Fibroblast of skin of left biceps (primary cell): ENCODE measurements at regions not wholly inside any gene's neighbourhood (a gene's known extent, or its start where the extent isn't known, plus 50 kb on each side); places are given as distances from the start of the nearest gene placed in this dataset.

Source experiments
- DNase-seq, 2 experiments: peaks; one replicate each; pipeline ENCODE4 v3.0.0-alpha.2; 2013; ENCODE audit warnings: low read depth in 2 of 2

DNA sequence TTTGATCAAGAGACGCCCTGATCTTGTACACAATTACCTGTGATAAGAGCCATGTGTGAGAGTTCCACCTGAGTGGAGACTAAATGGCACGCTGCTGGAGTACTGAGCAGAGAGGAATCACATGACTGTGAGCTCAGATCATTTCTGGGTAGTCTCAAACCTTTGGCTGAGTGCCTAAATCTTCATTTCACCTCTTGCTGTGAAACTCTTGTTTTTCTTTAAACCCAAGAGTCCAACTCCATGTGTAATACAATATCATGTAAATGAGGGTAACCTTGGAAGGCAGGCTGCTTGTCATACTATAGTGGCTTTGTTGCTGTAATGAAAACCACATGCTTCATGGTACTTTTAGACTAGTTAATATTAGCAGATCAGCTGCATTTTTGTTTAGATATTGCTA, 156.9 kb downstream of the CAND1 start:
- DNase-seq, result peak; percentile 78 to 86

DNA sequence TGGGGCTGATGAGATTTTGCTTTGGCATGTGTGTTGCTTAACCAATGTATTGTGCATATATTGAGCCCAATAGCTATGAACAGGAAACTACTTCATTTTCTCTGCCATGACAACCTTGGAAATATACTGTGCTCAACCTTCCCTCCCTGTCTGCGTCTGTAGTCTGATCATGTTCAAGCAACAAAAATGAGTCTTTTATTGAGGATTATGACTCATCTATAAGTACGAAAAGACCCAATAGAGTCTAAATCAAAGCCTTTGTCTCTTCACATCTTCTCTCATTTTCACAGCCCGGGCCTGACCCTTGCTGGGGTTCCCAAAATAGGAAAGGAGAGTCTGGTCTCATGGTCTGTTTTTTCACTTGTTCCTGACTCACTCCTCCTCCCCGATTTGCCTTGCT, 158.2 kb downstream of the CAND1 start:
- DNase-seq, result no peak

DNA sequence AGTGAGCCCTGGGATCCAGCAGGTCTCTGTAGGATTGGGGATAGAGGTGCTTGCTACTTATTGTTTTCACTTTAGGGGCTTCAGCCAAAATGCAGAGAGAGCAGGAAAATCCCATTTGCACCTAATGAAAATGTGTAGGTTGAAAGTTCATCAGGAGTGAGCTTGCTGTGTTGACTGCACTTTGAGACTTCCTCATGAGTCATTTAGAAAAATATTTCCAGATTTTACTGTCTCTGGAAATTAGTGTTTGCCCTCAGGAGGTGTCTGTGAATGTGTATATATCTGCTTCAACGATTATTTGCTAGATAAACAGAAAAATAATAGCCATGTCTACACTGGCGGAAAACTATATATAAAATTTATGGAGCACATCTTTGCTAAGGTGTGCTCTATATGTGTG, 159.3 kb downstream of the CAND1 start:
- no peak for DNase-seq

DNA sequence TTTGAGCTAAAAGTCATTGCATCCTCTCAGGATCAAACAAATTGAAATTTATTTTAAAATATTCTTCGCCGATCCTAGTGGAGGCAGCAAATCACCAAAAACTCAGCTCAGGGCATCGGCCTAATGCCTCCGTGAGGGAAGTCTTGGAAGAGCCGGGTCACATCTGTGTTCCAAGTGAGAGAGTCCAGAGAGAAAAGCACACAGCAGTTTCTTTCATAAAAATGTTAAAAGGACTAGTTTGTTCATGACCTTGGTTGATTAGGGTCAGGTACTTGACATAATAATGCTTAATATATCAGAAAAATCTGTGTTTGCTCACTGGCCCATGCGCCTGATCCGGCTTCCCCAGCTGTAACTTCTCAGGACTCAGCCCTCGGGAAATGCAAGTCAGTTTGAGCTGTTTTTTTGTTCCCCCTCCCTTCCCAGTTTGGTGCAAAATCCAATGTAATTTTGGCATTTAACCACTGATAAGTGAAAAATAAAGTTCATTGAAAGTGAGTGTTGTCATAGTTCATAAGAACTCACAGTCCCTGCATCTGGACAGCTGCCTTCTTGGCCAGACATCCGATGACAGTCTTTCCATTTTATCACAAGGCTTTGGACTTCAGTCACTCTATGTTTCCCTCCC, 161.7 kb downstream of the CAND1 start:
- no peak for DNase-seq

DNA sequence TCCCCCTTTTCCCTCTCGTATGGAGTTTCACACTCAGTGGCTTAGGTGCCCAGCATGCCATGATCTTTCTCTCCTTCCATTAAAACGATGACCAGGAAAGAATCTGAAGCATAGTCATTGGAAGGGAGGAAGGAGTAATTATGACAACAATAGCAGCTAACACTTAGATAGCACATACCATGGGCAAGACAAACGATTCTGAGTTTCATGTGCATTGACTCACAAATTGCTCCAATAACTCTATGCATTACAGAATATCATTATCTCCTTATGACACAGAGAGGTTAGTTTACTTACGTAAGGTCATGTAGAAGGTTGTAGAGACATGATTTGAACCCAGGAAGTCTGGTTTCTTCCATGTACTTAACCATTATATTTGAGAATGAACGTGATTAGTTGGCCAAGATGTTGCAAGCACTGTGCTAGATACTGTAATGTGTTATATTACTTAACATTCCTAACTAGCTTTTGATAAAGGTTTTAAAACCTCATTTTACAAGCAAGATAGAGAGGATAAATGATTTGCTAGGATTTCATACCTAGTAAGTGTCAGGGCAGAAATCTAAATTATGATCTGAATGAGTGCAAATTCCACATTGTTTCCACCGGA, 162.4 kb downstream of the CAND1 start:
- no peak for DNase-seq

DNA sequence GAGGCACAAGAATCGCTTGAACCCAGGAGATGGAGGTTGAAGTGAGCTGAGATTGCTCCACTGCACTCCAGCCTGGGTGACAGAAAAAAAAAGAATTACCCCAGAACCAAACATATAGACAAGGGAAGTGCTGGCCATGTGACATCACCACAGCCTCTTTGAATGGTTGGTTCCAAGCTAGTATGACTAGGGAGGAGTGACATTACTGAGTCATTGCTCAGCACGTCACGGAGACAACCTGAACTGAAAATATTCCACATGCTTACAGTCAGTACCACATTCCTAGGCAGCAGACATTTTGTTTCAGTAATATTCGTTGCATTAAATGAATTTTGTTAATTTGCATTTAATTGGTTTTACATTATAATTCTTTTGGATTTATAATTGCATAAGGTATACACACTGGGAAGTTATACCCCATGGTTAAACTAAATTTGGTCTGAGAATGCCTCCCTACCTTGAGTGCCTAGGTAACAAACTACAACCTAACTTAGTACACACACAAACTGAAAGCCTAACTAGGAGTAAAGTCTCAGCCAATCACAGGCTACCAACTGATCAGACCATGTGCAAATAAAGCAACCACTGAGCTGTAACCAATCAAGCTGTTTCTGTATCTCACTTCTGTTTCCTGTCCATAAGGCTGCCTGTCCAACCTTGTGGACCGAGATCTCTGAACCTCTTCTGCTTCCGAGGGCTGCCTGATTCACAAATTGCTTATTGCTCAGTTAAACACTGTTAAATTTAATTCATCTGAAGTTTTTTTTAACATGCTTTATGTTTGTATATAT, 164.4 kb downstream of the CAND1 start:
- no peak for DNase-seq

DNA sequence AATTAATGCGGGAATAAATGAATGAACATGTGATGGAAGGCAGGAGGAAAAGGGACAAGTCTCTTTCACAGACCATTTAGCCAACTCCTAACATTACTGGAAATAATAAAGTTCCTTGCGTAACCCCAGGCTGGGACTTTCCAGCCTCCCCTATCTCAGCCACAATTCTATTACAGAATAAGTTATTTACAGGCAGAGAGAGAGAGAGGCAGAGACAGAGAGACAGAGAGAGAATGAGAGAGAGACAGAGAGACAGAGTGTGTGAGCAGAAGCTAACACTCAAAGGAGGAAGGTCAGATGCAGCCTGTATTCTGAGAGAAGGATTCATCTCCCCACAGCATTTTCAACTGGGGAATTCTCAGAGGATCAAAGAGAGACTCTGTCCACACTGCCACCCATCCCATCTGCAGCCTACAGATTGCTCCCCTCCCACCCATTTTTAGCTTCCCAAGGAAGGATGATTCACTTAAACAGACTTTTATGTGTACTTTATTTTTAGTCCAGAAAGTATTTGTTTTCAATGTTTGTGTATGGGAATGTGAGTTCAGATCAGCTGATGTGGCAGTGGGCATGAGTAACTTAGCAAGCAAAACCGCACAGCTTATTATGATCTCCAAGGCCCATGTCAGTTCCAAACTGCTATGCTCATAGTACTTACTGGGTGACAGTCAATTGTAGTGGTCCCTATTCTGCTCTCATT, 165.7 kb downstream of the CAND1 start:
- DNase-seq, result peak; percentile 78 to 85

DNA sequence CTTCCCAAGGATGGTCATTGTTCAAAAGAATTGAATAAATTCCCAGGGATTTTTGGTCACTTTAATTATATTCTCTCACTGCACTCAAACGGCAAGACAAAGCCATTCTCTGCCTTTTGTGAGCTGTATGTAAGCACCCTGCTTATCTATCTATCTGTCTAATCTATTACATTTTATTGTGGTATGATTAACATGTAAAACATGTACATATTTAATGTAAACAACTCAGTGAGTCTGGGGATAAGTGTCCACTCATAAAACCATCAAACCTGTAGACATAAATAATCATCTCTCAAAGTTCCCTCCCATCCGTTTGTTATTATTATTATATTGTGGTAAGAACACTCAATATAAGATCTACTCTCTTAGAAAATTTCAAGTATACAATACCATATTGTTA, 167.1 kb downstream of the CAND1 start:
- no peak for DNase-seq

DNA sequence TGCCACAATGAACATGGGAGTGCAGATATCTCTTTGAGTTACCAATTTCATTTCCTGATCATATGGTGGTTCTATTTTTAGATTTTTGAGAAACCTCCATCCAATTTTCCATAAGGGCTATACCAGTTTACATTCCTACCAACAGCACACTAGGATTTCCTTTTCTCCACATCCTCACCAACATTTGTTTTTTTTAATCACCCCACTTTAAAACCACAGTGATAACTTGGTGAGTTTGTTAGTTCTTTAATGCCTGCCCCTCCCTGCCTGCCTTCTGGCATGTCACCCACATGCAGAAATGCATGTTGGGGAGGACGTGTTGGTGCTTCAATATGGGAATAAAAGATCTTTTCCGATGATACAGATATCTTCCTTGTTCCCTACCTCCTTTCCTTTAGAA, 167.9 kb downstream of the CAND1 start:
- DNase-seq, result no peak

DNA sequence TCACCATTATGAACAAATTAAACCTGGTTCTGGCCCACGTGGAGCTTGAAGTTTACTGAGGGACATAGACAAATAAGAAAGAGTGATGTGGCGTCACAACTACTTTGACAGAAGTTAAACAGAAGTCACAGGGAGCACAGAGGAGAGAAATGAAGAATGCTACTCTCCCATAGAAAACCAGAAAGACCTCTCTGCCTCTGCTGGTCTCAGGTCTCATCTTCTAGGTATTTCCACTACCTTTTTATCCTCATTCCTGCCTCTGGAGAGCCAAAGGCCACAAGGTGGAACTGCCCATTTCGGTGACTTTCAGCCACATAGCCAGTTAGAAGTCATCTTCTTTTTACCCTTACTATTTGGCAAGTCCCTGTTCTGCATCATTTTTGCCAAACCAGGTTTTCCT, 170.5 kb downstream of the CAND1 start:
- no peak for DNase-seq

DNA sequence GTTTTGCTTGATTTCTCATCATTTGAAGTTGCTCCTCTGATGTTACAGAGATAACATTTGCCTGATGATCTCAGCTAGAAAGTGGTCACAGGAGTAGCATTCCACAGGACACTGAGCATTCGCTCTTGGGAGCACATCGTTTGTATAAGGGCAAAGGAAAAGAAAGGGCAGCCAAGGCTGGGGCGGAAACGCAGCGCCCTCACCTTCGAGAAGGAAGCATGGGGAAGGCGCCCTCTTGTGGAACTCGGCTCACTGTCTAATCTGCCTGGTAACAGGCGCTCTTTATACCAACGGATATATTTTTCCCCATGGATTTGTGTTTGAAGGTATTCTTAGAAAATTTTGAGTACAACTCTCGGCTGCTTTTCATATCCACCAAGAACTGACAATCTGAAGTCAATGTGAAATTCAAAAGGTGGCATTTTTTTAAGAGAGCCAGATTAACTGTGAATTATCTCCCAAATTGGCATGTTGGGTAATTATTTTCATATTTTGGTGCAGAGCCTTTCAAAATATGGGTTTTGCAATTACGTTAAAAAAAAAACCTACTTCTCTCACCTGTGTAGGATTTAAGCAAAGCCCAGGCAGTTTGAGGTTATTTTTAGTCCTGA, 172.7 kb downstream of the CAND1 start:
- peak in 1 of 2 experiments; percentile 25 for DNase-seq

DNA sequence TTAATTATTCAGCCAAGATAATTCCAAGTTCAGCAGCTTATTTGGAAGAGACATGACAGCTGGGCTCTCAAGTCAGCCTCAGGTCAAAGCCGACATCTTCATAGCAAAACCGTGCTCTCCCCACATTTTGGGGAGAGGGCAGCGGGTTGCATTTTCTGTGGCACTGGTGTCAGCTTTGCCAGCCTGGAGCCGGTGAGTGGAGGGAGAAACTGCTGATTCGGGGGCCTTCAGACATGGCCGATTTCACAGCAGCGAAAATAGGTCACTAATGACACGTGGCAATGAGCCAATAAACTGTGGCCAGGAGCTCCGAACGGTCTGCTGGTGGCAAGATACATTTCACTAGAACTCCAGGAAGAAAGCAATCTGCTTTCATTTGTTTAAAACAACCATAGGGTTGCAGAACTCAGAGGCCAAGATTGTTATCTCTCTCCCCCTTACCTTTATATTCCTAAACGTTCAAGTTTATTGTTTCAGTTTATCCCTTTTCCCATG, 173.2 kb downstream of the CAND1 start:
- DNase-seq, result no peak

DNA sequence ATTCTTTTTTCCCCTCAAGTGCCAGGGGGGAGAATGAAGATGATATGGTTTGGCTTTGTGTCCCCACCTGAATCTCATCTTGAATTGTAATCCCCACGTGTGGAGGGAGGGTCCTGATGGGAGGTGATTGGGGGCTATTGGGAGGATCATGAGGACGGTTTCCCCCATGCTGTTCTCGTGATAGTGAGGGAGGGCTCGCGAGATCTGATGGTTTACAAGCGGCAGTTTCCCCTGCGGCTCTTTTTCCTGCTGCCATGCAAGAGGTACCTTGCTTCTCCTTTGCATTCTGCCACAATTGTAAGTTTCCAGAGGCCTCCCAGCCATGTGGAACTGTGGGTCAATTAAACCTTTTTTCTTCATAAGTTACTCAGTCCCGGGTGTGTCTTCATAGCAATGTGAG, 173.7 kb downstream of the CAND1 start:
- DNase-seq, result no peak

DNA sequence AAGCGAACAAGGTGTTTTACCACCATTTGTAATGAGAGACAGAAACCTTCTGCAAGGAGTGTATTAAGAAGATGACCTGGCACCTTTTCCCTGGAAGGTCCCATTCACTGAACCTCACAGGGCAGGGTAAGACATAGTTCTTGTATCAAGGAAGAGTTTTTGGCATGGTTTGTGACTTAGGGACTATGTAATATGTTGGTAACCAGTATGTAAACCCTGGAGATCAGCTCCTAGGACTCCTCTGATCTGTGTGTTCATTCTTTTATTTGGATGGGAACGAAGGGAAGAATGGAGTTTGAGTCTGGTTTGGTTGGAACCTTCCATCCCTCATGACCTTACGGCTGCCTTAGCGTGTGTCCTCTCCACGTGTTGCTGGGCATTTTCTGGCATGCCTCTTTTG, 175.4 kb downstream of the CAND1 start:
- no peak for DNase-seq

DNA sequence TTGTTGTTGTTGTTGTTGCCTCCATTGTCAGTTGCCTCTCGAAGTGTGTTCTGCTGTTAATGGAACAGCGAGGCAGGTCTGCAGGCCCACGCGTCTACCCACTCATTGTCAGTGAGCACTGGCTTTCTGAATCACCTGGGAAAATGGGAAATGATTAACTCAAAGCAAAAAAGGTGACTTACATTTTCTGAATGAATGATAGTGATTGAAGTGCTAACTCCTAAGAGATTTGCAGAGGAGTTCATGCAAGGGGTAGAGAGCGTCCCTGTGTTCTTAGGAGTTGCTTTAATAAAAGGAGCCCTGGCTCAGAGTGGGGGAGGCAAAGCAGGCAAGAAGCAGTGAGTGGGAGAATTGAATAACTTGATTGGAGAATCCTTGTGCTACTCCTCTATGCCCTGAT, 177.6 kb downstream of the CAND1 start:
- no peak for DNase-seq

DNA sequence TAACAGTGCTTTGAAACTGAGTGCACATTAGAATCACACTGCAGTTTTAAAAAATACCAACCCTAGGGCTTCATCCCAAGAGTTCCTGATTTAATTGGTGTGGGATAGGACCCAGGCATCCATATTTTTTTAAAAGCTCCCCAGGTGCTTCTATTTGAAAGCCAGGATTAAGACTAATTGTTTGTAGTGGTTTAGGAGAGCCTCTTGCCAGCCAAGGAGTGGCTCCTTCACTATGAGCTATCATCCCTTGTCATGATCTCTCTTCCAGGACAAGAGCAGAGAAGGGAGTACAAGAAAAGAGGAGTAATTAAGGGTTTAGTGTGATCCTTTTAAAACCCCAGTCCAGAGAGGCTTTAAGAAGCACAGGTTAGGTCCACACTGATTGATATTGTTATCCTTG, 178.0 kb downstream of the CAND1 start:
- no peak for DNase-seq

DNA sequence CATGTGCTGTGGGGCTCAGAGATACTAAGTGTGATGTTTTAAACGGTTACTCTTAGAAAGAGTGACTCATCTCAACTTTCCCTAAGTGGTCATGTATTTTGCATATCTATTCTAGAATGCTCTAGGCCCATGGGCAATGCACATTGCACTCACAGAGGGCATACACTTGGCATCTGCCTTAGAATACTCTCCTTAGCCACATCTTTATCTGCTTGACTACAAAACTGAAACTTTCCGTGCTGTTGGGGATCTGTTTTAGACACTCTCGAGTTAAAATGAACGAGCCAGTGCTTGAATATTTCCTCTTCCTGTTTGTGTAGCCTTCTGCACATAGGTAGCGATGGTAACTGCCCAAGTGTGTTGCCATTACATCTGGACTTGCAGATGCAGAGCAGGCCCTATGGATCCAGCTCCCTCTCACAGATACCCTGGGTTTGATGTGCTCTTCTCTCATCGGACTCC, 180.5 kb downstream of the CAND1 start:
- DNase-seq, result no peak

DNA sequence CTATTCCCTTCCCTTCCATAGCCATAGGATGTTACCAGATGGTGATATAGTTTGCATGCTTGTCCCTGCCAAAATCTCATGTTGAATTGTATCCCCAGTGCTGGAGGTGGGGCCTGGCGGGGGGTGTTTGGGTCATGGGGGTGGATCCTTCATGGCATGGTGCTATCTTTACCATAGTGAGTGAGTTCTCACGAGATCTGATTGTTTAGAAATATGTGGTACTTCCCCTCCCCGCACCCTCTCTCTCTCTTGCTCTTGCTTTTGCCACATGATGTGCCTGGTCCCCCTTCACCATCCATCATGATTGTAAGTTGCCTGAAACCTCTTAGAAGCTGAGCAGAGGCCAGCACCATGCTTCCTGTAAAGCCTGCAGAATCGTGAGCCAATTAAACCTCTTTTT, 181.3 kb downstream of the CAND1 start:
- DNase-seq, result no peak

DNA sequence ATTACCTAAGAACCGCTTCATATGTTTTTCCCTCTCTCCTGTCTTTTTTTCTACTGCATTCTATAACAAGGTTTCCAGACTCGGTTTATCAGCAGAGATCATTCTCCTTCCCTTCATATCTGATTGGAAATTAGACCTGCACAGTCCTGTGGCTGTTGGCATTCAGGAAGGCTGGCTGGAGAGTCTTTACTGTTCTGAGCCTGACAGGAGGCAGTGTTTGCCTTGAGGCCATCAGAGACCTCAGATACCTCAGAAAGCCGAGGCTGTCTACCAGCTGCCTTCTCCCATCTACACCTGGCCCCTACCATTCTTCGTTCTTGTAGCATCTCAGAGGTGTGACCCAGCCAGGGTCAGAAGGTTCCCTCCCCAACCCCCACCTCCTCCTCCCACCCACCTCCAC, 182.0 kb downstream of the CAND1 start:
- DNase-seq, result no peak

DNA sequence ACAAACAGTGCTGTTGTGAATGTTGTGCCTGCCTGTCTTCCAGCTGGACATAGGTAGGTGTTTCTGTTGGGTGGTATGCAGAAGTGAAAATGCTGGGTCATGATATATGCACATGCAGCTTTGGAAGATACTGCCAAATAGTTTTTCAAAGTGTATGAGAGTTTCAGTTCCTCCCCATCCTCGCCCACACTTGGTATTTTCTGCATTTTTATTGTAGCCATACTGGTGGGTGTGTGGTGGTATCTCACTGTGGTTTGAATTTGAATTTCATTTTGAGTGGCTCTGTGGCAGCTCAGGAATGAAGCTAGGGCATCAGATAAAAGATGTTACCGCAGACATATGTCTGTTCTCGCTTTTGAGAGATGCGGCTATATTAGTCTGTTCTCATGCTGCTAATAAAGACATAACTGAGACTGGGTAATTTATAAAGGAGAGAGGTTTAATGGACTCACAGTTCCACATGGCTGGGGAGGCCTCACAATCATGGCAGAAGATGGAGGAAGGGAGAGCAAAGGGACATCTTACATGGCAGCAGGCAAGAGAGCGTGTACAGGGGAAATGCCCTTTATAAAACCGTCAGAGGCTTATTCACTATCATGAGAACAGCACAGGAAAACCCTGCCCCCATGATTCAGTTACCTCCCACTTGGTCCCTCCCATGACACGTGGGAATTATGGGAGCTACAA, 183.1 kb downstream of the CAND1 start:
- DNase-seq, result no peak

DNA sequence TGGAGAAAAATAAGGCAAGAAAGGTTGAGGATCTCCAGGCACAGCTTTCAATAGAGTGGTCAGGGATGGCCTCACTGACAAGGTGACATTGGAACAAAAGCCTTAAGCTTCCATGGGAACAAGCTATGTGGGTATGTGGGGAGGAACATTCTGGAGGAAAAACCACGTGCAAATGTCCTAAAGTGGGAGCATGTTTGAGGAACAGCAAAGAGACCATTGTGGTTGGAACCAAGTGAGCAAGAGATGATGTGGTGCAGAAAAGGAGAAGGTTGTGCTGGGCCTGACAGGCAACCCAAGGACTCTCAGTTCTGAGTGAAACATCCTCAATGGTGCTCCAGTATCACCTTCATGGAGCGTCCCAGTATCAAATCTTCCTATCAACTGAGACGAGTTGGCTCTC, 184.0 kb downstream of the CAND1 start:
- no peak for DNase-seq
